Adipose tissue (tissue), 3 donors: ENCODE measurements at regions not wholly inside any gene's neighbourhood (a gene's known extent, or its start where the extent isn't known, plus 50 kb on each side); places are given as distances from the start of the nearest gene placed in this dataset.
"Not testable (repeated sequence)": the region's sequence is repeated elsewhere in the genome, so short reads cannot be mapped to it uniquely, and the experiment has no call there.

Source experiments
- H3K27ac ChIP-seq: one replicate; pipeline ENCODE4 v1.5.1; 2013; ENCODE audit warnings: low read depth, low read length
- WGBS, 3 donors: extraction: QIAGEN DNeasy Blood & Tissue Kit; methylation state at CpG; one replicate each; pipeline ENCODE4 v1.1.7; 2013; 5-methylcytosine and 5-hydroxymethylcytosine counted together
- donor health status: healthy with polysubstance abuse.
- donor health status: Bipolar disorder and iron deficiency.
- donor health status: healthy.

DNA sequence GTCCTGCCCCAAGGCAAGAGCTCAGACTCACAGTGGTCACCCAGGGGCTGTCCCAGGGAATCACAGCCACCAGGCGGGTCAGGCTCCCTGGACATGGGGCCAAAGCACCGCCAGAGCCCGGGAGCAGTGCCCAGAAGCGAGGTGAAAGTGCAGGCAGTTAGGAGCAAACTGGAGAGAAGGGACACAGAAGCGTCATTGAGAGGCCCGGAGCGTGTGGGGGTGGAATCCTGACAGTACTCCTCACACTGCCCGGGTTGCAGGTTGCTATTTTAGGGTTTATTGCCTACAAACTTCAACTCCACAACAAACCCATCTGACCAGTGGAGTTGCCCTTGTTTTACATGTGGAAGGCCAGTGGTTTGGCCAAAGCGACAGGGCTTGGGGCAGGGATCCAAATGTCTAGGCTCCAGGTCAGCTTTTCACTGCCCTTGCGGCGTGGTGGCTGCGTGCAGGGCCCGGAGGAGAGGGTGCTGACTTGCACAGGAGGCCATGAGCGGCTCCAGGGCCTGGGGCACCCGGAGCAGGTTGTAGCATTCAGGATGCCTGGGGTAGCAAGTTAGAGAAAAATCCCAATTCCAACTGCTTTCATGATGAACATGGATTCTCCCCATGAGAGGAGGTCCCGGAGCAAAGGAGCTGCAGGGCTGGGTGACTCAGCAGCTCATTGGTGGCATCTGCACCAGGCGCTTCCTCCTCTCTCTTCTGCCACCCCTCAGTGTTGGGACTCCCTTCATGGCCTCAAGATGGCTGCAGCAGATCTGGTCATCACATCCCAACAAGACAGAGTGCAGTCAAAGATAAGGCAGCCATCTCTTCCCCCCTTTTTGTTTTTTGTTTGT is 112.3 kb upstream of the NCOR2 start:
- no peak overlapping the region for H3K27ac ChIP-seq
- 58 to 75% (median 68%) methylated on average over 17 of the region's 17 CpGs for WGBS, 3 donors

DNA sequence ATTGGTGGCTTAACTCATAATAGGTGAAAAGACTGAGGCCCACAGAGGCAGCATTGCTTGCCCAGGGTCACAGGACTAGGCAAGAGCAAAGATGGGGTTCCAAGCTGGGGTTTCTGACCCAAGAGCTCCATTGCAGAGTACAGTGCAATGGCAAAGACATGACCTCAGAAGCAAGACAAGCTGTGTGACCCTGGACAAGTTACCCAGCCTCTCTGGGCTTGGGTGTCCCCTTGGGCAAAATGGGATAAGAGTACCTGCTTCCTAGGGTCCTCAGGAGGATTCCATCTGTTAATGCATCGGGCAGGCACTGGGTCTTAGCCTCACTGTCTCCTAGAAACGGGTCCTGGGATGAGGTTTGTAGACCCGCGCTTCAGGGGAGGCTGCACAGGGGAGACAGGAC is 111.6 kb upstream of the NCOR2 start:
- H3K27ac ChIP-seq, result no peak overlapping the region
- WGBS, 3 donors, result 76 to 88% (median 88%) methylated on average over 4 of the region's 4 CpGs

DNA sequence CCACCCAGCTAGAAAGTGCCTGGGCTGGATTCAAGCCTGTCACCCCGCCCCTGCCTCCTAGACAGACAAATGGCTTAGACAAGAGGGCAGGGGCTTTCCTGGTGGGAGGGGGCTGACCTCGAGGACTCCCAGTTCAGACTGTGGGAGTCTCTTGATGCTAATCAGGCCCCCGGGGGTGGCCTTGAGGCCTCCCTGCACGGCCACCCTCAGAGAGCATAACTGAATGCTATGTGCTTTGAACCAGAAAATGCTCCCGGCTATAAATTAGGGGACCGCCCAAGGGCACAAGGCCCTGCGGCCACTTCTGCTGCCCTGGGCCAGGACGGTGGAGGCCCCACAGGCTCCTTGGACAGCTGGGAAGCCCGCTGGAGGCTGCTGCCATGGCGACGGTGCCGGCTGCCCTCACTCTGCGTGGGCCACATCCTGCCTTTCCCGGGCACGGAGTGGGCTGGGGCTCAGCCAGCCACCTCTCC is 111.0 kb upstream of the NCOR2 start:
- 68 to 70% (median 69%) methylated on average over 15 of the region's 15 CpGs for WGBS, 3 donors
- no peak overlapping the region for H3K27ac ChIP-seq

DNA sequence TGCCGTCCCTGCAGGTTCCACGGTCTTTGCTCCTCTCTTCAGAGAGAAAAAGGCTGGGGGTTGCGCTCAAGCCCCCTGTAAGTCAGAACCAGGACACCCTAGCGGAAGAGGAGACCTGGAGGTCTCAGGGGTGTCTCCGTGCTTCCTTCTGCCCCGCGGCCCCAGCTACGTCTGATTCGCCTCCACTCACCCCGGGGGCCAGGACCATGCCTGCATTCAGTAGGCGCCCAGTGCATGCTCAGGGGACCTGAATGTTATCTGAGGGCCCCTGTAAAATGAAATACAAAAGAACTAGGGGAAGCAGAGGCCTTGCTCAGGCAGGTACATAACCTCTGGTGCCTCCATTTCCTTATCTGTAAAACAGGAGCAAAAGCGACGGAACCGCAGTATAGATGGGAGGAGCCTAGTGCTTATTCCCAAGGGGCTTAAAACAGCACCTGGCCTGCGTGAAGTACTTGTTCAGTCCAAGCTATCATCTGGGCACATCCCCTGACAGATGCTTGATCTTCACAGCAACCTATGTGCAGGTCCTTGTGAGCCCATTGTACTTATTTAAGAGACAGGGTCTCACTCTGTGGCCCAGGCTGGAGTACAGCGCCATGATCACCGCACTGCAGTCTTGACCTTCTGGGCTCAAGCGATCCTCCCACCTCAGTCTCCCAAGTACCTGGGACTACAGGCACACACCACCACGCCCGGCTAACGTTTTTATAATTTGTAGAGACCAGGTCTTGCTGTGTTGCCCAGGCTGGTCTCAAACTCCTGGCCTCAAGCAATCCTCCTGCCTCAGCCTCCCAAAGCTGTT is 110.3 kb upstream of the NCOR2 start:
- WGBS, 3 donors, result 92 to 96% (median 93%) methylated on average over 21 of the region's 21 CpGs
- H3K27ac ChIP-seq, result no peak overlapping the region

DNA sequence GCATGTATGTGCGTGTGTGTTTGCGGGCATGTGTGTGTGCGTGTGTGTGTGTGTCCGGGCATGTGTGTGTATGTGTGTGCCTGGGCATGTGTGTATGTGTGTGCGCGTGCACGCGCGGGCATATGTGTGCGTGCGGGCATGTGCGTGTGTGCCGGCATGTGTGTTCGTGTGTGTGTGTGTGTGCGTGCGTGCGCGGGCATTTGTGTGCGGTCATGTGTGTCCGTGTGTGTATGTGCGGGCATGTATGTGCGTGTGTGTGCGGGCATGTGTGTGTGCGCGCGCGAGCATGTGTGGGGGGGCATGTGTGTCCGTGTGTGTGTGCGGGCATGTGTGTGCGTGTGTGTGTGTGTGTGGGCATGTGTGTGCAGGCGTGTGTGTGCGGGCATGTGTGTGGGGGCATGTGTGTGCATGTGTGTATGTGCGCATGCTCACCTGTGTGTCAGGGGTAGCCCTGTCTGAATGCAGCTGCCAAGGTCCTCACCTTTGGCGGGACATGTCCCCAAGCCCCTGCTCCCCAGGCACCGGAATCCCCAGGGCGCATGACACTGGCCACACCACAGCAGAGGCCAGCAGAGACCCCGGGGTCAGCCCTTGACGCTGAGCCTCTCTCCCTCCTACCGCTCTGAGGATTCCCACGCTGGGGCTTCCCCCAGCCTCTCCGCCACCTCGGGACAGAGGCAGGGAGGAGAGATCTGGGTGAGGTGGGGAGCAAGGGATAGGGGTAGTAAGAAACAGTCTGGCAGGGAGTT is 109.5 kb upstream of the NCOR2 start:
- 90 to 93% (median 91%) methylated on average over 42 of the region's 42 CpGs for WGBS, 3 donors
- no peak overlapping the region for H3K27ac ChIP-seq

DNA sequence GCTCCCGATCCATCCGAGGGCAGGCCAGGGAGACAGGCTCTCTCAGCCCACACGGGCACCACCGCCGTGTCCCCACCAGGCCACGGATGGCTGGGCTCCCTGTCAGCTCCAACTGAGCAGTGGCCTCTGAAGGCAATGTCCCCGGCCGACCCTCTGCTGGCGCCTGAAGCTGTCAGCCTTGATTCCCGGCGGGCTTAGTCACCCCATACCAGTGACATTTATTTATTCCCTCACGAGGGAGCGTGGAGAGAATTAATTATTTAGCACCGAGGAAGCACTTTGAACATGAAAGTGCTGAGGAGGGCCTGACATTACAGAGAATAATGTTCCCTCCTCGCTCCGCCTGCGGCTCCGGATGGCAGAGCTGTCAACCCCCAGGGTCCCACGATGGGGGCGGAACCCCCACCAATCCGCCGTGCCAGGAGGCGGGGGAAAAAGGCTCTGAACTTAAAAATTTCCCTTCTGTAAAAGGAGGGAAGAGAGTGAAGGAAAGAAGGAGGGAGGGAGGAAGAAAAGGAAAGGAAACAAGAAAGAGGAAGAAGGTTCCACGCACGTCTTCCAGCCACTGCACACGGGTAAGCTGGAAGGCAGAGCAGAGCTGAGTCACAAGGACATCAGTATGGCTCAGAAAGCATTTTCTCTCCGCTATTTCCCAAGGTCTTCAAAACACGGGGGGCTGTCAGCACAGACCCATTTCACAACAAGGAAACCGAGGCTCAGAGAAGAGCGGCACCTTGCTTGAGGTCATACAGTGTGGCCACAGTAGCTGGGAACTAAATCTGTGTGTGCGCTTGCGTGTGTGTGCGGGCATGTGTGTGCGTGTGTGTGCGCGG is 108.7 kb upstream of the NCOR2 start:
- no peak overlapping the region for H3K27ac ChIP-seq
- 53 to 59% (median 54%) methylated on average over 36 of the region's 36 CpGs for WGBS, 3 donors

DNA sequence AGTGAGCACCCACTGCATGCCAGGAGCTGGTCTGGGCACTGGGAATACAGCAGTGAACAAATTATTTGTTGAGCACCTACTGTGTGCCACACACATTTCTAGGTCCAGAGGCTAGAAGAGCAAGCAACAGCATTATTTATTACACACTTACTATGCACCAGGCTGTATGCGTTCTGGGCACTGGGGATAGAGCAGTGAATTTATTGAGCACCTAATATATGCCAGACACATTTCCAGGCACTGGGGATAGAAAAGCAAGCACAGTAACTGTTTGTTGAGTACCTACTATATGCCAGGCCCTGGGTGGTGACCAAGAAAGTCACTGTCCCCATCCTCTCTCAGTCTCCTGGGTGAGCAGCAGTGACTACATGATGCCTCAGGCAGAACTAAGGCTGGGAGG is 107.5 kb upstream of the NCOR2 start:
- 55 to 100% (median 56%) methylated on average over 1 of the region's 1 CpG for WGBS, 3 donors
- H3K27ac ChIP-seq, result no peak overlapping the region

DNA sequence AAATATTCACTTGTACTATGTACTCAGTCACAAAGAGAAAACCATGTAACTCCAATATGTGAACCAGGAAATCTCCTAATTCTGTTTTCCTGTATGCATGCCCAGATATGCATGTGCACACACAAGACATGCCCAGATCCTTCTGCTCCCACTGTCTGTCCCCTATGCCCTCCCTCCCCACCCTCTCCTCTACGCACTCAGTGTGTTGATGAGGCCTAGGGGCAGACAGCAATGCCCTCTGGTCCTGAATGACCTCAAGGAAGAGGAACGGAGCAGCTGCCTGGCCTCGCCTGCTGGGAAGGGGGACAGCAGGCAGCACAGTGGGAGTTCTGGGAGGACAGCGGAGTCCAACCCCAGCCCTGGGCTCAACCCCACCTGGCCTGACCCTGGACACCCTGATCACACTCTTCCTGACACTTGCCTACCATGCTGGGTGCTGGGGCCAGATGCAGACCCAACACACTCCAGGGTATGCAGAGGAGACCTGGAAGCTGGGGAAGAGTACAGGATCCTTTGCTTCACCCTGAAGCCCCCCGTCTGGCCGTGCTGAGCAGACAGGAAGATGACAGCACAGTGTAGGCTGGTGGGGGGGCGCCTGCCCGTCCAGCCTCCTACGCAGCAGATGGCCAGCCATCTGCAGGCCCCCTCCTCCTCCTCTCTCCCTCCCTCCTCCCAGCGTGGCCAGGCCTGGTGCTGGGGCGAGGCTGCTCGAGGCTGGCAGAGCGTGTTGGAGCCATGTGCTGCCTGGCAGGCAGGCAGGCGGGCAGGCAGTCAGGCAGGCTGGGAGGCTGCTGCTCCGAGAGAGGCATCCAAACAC is 106.6 kb upstream of the NCOR2 start:
- WGBS, 3 donors, result 76 to 82% (median 77%) methylated on average over 14 to 15 of the region's 15 CpGs
- H3K27ac ChIP-seq, result no peak overlapping the region

DNA sequence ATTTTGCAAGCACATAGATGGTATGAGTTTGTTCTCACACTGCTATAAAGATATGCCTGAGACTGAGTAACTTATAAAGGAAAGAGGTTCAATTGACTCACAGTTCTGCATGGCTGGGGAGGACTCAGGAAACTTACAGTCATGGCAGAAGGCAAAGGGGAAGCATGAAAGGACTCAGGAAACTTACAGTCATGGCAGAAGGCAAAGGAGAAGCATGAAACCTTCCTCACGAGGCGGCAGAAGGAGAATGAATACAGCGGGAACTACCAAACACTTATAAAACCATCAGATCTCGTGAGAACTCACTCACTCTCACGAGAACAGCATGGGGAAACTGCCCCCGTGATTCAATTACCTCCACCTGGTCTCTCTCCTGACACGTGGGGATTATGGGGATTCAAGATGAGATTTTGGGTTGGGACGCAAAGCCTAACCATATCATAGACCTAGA is 101.9 kb upstream of the NCOR2 start:
- not testable (repeated sequence) for H3K27ac ChIP-seq
- 58 to 85% (median 63%) methylated on average over 8 of the region's 8 CpGs for WGBS, 3 donors

DNA sequence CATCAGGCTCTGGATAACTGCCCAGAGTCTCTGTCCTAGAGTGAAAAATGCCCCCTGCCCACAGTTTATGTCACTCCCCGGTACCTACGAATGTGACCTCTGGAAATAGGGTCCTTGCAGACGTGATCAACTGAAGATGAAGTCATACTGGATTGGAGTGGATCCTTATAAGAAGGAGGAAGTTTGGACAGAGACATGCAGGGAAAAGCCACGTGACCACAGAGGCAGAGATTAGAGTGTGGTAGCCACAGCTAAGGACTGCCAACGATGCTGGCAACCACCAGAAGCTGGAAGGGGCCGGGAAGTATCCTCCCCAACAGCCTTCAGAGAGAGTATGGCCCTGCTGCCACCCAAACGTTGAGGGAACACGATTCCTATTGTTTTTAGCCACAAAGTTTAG is 101.2 kb upstream of the NCOR2 start:
- WGBS, 3 donors, result 37 to 57% (median 43%) methylated on average over 8 of the region's 8 CpGs
- H3K27ac ChIP-seq, result no peak overlapping the region

DNA sequence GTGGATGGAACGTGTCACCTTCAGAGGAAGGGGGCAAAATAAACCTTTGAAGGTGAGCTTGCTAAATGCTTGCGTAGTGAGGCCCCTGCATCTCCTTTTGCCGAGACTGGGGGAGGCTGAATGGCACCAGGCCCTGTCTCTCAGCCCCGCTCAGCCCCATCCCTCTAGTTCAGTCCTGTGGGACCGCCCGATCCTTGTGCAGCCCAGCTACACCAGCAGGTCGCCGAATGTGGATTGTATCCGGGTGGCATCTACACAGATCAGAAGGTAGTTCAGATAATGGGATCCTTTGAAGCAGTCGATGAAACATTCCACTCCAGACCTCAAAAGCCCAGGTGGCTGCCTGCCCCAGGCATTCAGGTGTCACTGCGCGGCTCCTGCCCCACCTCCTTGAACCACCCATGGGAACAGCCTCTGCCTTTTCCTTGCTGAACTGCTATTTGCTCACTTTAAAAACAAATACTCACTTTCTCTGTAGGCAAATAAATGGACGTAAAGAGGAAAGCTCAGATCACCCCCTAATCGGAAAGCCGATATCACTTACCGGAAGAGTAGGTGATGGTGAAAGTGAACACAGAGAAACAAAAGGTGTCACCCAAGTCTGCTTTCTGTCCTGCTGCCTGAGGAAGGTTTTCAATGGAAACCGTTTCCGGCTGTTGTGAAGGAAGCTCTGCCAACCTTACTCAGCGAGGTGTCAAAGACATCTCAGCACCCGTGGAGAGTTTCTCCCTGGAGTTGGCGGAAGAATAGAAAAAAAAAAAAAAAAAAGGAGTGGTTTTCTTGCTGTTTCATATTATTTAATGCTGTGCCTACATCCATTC is 100.3 kb upstream of the NCOR2 start:
- WGBS, 3 donors, result 48 to 86% (median 83%) methylated on average over 21 of the region's 21 CpGs
- no peak overlapping the region for H3K27ac ChIP-seq

DNA sequence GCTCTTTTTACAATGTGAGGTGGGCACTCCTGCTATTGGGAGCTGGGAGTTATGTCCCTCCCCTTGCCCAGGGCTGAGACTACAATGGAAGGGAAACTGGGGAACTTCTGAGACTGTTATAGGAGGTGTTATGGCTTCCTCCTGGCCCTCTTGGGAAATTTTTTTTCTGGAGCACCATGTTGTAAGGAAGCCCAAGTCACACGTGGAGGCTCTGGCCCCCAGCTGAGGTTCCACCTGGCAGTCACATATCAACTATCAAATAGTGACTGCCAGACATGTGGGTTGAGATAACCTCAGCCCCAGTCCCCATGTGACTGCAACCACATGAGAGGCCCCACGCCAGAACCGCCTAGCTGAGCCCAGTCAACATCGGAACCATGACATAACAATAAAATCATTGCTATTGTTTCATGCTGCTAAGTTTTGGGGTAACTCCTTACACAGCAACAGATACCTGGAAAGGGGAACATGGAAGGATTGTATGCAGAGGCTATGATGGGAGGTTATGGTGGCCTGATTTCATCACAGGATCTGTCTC is 99.4 kb upstream of the NCOR2 start:
- 86 to 93% (median 90%) methylated on average over 4 of the region's 4 CpGs for WGBS, 3 donors
- H3K27ac ChIP-seq, result no peak overlapping the region

DNA sequence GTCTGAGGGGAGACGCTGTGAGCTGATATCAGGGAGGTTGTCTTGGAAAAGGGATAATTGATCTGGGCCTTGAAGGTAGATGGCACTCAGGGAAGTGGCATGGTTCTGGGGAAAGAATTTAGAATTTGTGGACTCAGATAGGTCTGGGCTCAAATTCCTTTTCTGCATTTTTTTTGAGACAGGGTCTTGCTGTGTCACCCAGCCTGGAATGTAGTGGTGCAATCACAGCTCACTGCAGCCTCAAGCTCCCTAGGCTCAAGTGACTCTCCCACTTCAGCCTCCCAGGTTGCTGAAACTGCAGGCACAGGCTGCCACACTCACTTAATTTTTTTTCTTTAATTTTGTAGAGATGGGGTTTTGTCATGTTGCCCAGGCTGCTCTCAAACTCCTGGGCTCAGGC is 98.1 kb upstream of the NCOR2 start:
- 91 to 93% (median 91%) methylated on average over 1 of the region's 1 CpG for WGBS, 3 donors
- no peak overlapping the region for H3K27ac ChIP-seq

DNA sequence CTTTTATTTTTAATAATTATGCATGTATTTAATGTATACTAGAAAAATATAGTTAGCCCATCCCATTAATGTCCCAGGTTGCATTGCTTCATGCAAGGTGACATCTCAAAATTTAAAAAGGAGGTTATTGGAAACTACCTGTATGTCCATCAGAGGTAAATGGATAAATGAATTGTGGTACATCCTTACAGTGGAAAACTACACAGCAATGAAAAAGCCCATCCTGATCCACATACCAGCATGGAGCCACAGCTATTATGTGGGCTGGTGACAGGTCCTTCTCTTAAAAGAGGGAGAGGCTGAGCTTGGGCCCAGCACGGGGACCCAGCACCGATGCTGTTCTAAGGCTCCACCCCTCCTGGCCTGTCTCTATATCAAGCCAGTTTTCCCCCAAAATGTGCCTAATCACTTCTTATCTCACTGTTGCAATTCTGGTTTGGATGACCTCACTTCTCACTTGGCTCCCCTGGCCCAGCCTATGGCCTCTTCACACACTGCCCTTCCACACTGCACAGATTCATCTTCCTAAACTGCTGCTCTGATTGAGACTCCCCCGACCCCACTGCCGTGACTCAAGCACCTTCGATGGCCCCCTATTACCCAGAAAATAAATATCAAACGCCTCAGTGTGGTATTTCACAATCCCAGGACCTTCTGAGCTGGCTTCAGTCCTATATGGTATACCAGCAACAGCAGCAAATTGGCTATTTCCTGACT is 97.1 kb upstream of the NCOR2 start:
- no peak overlapping the region for H3K27ac ChIP-seq
- 54 to 74% (median 58%) methylated on average over 6 of the region's 6 CpGs for WGBS, 3 donors

DNA sequence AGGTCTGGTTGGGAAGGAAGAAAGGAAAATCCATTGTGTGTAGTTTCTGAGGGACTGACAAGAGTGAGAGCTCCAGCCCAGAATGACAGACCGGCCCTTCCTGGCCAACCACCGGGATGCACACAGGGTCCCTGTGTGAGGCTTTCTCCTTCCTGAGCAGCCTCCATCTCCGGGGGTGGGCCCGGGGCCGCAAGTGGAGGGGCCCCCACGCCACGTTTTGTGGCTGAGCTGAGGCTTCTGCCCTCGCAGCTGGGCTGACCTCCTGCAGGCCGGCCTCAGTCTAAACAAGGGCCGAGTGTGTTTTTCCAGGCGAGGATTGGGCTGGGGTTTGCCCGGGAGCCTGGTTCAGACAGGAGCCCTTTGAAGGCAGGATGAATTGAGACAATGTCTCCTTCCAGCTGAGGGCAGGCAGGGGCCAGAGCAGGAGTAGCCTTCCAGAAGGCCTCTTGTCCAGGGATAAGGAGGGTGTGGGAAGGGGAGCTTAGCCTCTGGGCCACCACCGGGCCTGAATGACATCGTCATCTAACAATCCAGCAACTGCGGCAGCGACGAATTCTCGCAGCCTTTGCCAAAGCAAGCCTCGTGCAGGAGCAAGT is 96.5 kb upstream of the NCOR2 start:
- H3K27ac ChIP-seq, result no peak overlapping the region
- 75 to 80% (median 77%) methylated on average over 19 of the region's 19 CpGs for WGBS, 3 donors
